GM12864 (cell line): ENCODE measurements at regions not wholly inside any gene's neighbourhood (a gene's known extent, or its start where the extent isn't known, plus 50 kb on each side); places are given as distances from the start of the nearest gene placed in this dataset.

Experiments
- DNase-seq: peaks from one replicate; pipeline ENCODE4 v3.0.0-alpha.2; 2011; ENCODE audit warnings: low read depth
- H3K4me3 ChIP-seq: 2 replicates; pipeline ENCODE4 v1.5.1; 2011; ENCODE audit warnings: mild to moderate bottlenecking, low read depth, low read length, control low read depth
- TF ChIP-seq, protein P1 (sequence below): IDR thresholded peaks from 2 replicates; pipeline ENCODE4 v1.5.1; 2011; ENCODE audit warnings: low read depth, mild to moderate bottlenecking, moderate library complexity, low read length, control low read depth, inconsistent platforms; ENCODE audit errors: missing control alignments

DNA sequence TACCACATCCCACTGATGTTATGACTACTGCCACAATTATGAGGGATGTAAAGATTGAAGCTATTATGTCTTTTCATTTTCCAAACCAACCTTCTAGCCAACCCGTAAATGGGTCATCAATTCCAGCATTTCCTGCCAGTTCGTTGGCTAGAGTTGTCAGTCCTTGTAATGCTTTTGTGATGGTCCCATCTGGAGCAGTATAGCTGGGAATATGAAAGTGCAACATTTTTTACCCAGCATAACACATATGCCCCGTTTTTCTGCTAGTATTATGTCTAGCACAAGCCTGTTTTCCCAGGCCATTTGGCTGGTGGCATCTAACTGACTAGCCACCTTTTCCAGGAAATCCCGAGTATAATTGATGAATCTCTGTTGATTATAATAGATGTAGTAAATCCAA lies 1501.6 kb upstream of the SLC39A10 start:
- no peak for DNase-seq
- TF ChIP-seq, protein P1, sequence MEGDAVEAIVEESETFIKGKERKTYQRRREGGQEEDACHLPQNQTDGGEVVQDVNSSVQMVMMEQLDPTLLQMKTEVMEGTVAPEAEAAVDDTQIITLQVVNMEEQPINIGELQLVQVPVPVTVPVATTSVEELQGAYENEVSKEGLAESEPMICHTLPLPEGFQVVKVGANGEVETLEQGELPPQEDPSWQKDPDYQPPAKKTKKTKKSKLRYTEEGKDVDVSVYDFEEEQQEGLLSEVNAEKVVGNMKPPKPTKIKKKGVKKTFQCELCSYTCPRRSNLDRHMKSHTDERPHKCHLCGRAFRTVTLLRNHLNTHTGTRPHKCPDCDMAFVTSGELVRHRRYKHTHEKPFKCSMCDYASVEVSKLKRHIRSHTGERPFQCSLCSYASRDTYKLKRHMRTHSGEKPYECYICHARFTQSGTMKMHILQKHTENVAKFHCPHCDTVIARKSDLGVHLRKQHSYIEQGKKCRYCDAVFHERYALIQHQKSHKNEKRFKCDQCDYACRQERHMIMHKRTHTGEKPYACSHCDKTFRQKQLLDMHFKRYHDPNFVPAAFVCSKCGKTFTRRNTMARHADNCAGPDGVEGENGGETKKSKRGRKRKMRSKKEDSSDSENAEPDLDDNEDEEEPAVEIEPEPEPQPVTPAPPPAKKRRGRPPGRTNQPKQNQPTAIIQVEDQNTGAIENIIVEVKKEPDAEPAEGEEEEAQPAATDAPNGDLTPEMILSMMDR, result no peak
- no peak overlapping the region for H3K4me3 ChIP-seq

DNA sequence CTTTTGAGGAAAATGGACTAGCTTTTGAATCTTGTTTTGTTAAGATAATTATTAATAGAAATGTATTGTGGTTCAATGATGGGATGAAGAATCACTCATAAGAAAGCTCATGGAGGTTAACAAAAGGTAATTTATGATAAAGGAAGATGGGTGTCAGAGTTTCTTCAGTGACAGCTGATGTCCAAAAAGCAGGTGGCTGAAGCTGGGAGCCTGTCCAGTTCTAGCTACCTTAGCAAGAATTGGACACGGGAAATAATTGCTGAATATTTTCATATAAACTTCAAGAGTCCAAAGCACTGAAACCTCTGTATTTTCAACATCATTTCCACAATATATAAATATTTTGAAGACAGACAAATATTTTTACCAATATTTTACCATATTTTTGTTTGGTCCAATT lies 1505.8 kb upstream of the SLC39A10 start:
- DNase-seq, result no peak
- TF ChIP-seq, protein P1, result no peak
- H3K4me3 ChIP-seq, result no peak overlapping the region

DNA sequence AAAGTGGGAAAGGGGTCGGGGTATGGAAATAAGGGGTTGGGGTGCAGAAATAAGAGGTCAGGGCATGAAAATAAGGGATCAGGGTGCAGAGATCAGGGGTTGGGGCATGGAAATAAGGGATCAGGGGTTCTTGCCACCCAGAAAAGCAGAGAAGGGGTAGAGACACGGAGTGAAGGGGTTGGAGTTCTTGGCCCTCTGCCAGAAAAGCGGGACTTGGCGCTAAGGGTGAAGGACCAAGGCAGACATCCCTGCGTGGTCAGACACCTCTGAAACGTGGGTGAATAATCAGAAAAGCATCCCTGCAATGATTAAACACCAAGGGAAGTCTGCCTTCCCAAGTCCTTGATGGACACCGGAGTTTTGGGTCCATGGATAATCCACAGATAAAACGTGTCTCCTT lies 1521.6 kb upstream of the SLC39A10 start:
- no peak overlapping the region for H3K4me3 ChIP-seq
- TF ChIP-seq, protein P1, result no peak
- no peak for DNase-seq

GRCh38 chr2:194128810-194129209 lies 1528.2 kb upstream of the SLC39A10 start:
- TF ChIP-seq, protein P1, result no peak

GRCh38 chr2:194126418-194126817 lies 1530.6 kb upstream of the SLC39A10 start:
- H3K4me3 ChIP-seq, result no peak overlapping the region
- TF ChIP-seq, protein P1, result no peak
- DNase-seq, result no peak

More at GRCh38 chr2:194128810-194129209, 1528.2 kb upstream of the SLC39A10 start:
- H3K4me3 ChIP-seq, result no peak overlapping the region
- DNase-seq, result no peak

GRCh38 chr2:194116861-194117260 lies 1540.2 kb upstream of the SLC39A10 start:
- TF ChIP-seq, protein P1, result no peak
- H3K4me3 ChIP-seq, result no peak overlapping the region
- no peak for DNase-seq

- no peak for DNase-seq
- TF ChIP-seq, protein P1, result no peak
- H3K4me3 ChIP-seq, result no peak overlapping the region; the same call in 1 of the 2 replicates
These were observed 1551.7 kb upstream of the SLC39A10 start for GRCh38 chr2:194105358-194105757.
